HepG2 (cell line): ENCODE measurements at regions not wholly inside any gene's neighbourhood (a gene's known extent, or its start where the extent isn't known, plus 50 kb on each side); places are given as distances from the start of the nearest gene placed in this dataset.

Experiments
- ATAC-seq: fragments of 200-7000 bp; cut with Tn5 transposase; 3 replicates; pipeline ENCODE4 v1.9.1; 2020; ENCODE audit warnings: mild to moderate bottlenecking, moderate library complexity
- BruUV-seq: library from RNA; stranded (reverse); fragments of 400-500 nt; replicated peaks from 2 replicates; lab custom pipeline; 2021; lab: Mats Ljungman, UMichigan
- CTCF ChIA-PET: fragments of 300-600 bp; formaldehyde crosslinking; extraction: SDS; loops from one replicate; lab custom pipeline; 2021; ENCODE audit warnings: low total read pairs, inconsistent platforms, low intra/inter-chr PET ratio; lab: Yijun Ruan, JAX
- POLR2A ChIA-PET: fragments of 350-600 bp; sonication (Branson Sonifier 250); formaldehyde crosslinking; loops from one replicate; lab custom pipeline; 2020; ENCODE audit warnings: antibody characterized with exemption, inconsistent platforms; lab: Yijun Ruan, JAX
- DNase-seq: peaks from one replicate; pipeline ENCODE4 v3.0.0-alpha.2; 2015; ENCODE audit warnings: low spot score
- FAIRE-seq: peaks from 3 replicates; lab custom pipeline; 2011; peaks lifted over from hg19 to GRCh38; lab: Jason Lieb, UNC
- H2AFZ ChIP-seq: one replicate; pipeline ENCODE4 v1.6.1; 2011; ENCODE audit warnings: low read length, inconsistent platforms
- H3K27ac ChIP-seq: fragments of 300-600 bp; 3 replicates; pipeline ENCODE4 v1.8.0; 2011; ENCODE audit warnings: mixed run types, mild to moderate bottlenecking, mixed read lengths, low read length, inconsistent platforms; ENCODE audit not compliant: insufficient read depth; ENCODE audit errors: extremely low read length
- H3K27me3 ChIP-seq, 2 experiments: fragments of 200-600 bp in 1 of 2; 2 replicates in 1 of 2; 3 replicates in 1 of 2; pipeline versions ENCODE4 v1.6.0 to v1.8.0; 2011; ENCODE audit warnings: low read length in 2 of 2, mild to moderate bottlenecking in 2 of 2, moderate library complexity in 2 of 2, inconsistent platforms in 1 of 2; ENCODE audit not compliant: insufficient read depth in 2 of 2, control insufficient read depth in 1 of 2
- H3K36me3 ChIP-seq, 2 experiments: fragments of 200-600 bp in 1 of 2; replicated peaks in 1 of 2; 2 replicates in 1 of 2; 3 replicates in 1 of 2; pipeline versions ENCODE4 v1.5.1 to v1.8.0; 2011; ENCODE audit warnings: low read length in 2 of 2, inconsistent platforms in 1 of 2; ENCODE audit not compliant: insufficient read depth in 2 of 2, control insufficient read depth in 1 of 2
- H3K4me1 ChIP-seq: 2 replicates; pipeline ENCODE4 v1.5.1; 2012; ENCODE audit warnings: low read length, inconsistent platforms; ENCODE audit not compliant: insufficient read depth
- H3K4me2 ChIP-seq: 2 replicates; pipeline ENCODE4 v1.6.0; 2011; ENCODE audit warnings: low read depth, low read length, inconsistent platforms
- H3K4me3 ChIP-seq, 3 experiments: fragments of 200-600 bp in 1 of 3; sonication (generic), shearing (Covaris generic) in 1 of 3; replicated peaks in 1 of 3; 2 replicates each; pipeline ENCODE4 v1.5.1; 2011 to 2016; ENCODE audit warnings: low read length in 3 of 3, inconsistent platforms in 2 of 3, low read depth in 2 of 3, mild to moderate bottlenecking in 2 of 3, control low read depth in 1 of 3, mixed read lengths in 1 of 3; ENCODE audit not compliant: insufficient read depth in 1 of 3
- H3K79me2 ChIP-seq: one replicate; pipeline ENCODE4 v1.6.1; 2011; ENCODE audit warnings: low read length, inconsistent platforms; ENCODE audit not compliant: insufficient read depth
- H3K9ac ChIP-seq: 2 replicates; pipeline ENCODE4 v1.6.0; 2011; ENCODE audit warnings: mild to moderate bottlenecking, low read depth, low read length, inconsistent platforms; ENCODE audit not compliant: insufficient read depth
- H3K9me3 ChIP-seq: 2 replicates; pipeline ENCODE4 v1.5.1; 2012; ENCODE audit warnings: mild to moderate bottlenecking, low read length
- H4K20me1 ChIP-seq: 2 replicates; pipeline ENCODE4 v1.6.0; 2011; ENCODE audit warnings: inconsistent platforms, mild to moderate bottlenecking, low read length, moderate library complexity; ENCODE audit not compliant: insufficient read depth
- CBX5 ChIP-seq: sonication (generic); formaldehyde crosslinking; IDR thresholded peaks from 2 replicates; pipeline ENCODE4 v1.4.0; 2020; ENCODE audit warnings: missing genetic modification reagents, borderline replicate concordance
- DNMT1 ChIP-seq: sonication (generic); formaldehyde crosslinking; IDR thresholded peaks from 2 replicates; pipeline ENCODE4 v1.5.1; 2020; ENCODE audit warnings: mild to moderate bottlenecking, missing genetic modification reagents
- ERF ChIP-seq: IDR thresholded peaks from 2 replicates; pipeline ENCODE4 v1.6.1; 2018; ENCODE audit warnings: missing biosample characterization, missing genetic modification reagents
- HMGA1 ChIP-seq: sonication (generic); formaldehyde crosslinking; conservative IDR thresholded peaks from 2 replicates; pipeline ENCODE4 v1.4.0; 2020; ENCODE audit warnings: missing genetic modification reagents
- MED8 ChIP-seq: sonication (generic); formaldehyde crosslinking; IDR thresholded peaks from 2 replicates; pipeline ENCODE4 v1.8.1; 2023; ENCODE audit warnings: mild to moderate bottlenecking, missing genetic modification reagents; ENCODE audit not compliant: insufficient replicate concordance
- PHF8 ChIP-seq: sonication (generic); formaldehyde crosslinking; IDR thresholded peaks from 2 replicates; pipeline ENCODE4 v1.5.0; 2020; ENCODE audit warnings: missing genetic modification reagents
- PPARG ChIP-seq: conservative IDR thresholded peaks from 2 replicates; pipeline ENCODE4 v1.6.1; 2016; ENCODE audit warnings: missing biosample characterization, missing genetic modification reagents
- SIX1 ChIP-seq: sonication (generic); formaldehyde crosslinking; IDR thresholded peaks from 2 replicates; pipeline ENCODE4 v1.4.0; 2020; ENCODE audit warnings: missing genetic modification reagents, borderline replicate concordance
- ZFP1 ChIP-seq: IDR thresholded peaks from 2 replicates; pipeline ENCODE4 v1.6.1; 2016
- ZNF235 ChIP-seq: sonication (generic); formaldehyde crosslinking; IDR thresholded peaks from 2 replicates; pipeline ENCODE4 v1.8.1; 2023; ENCODE audit warnings: mild to moderate bottlenecking, missing genetic modification reagents, borderline replicate concordance
- ZNF331 ChIP-seq: sonication (generic); formaldehyde crosslinking; IDR thresholded peaks from 2 replicates; pipeline ENCODE4 v1.4.0; 2020; ENCODE audit warnings: missing genetic modification reagents
- ZNF33B ChIP-seq: sonication (generic); formaldehyde crosslinking; IDR thresholded peaks from 2 replicates; pipeline ENCODE4 v1.5.1; 2020; ENCODE audit warnings: mild to moderate bottlenecking, missing genetic modification reagents
- ZNF468 ChIP-seq: sonication (generic); formaldehyde crosslinking; IDR thresholded peaks from 2 replicates; pipeline ENCODE4 v1.8.0; 2022; ENCODE audit warnings: mild to moderate bottlenecking, moderate library complexity, missing genetic modification reagents
- ZNF567 ChIP-seq: sonication (generic); formaldehyde crosslinking; IDR thresholded peaks from 2 replicates; pipeline ENCODE4 v1.8.1; 2023; ENCODE audit warnings: mild to moderate bottlenecking, missing genetic modification reagents, borderline replicate concordance
- WGBS: methylation state at CpG from one replicate; pipeline ENCODE4 v1.1.6; 2017; ENCODE audit warnings: low lambda C conversion rate; 5-methylcytosine and 5-hydroxymethylcytosine counted together
- in situ Hi-C: cut with HindIII; loops from 2 replicates; pipeline ENCODE4 v1.10.0; 2017; ENCODE audit warnings: low pct_unique_long_range_greater_than_20kb; ENCODE audit not compliant: extremely low pct_ligation_motif_present
- intact Hi-C: fragments of 100-400 bp; cut with micrococcal nuclease; formaldehyde crosslinking; loops from one replicate; pipeline ENCODE4 v1.10.0; 2022; ENCODE audit not compliant: unreplicated experiment
- TF ChIP-seq, protein P1 (sequence below): IDR thresholded peaks from 2 replicates; pipeline ENCODE4 v1.6.1; 2016; ENCODE audit warnings: mild to moderate bottlenecking
- TF ChIP-seq, protein P2 (sequence below): sonication (generic); formaldehyde crosslinking; conservative IDR thresholded peaks from 2 replicates; pipeline ENCODE4 v1.5.0; 2020; ENCODE audit warnings: missing genetic modification reagents

DNA sequence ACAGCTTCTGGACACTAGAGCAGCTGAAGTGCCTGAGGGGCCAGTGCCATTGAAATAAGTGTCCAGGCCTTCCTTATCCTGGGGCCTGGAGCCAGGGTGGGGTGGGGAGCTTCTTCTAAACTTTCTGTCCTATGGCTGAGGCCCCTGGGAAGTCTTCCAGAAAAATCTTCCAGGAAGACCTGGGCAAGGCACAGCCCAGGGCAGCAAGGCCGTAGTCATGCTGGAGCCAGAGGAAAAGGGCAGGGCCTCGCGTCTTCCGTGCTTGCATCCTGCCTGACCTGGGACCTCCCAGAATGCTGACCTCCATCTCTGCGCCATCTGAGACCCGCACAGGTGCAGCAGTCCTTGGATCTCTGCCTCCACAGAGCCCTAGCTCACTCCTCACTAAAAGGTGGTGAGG is 96.7 kb upstream of the SLC44A3 start:
- Histone ChIP-seq H4K20me1 (no peaks in the 10 kb centered on the region), H3K9me3 (no peaks in the 10 kb centered on the region), H3K9ac (no peak overlapping the region), H3K27ac (no peak overlapping the region), H3K27me3 (no peaks in the 10 kb centered on the region), H3K79me2 (no peaks in the 10 kb centered on the region), H3K4me1 (peaks cover 29% of the 10 kb centered on the region), H3K4me3 (no peak overlapping the region), H2AFZ (no peak overlapping the region), H3K4me2 (no peak overlapping the region), H3K36me3 (no peaks in the 10 kb centered on the region)
- CTCF ChIA-PET: no interaction called here
- in situ Hi-C loops (no loop called here), intact Hi-C loops (no loop called here)
- no peak for DNase-seq
- ATAC-seq: no peak; the same call in 2 of the 3 replicates
- TF ChIP-seq, protein P1, sequence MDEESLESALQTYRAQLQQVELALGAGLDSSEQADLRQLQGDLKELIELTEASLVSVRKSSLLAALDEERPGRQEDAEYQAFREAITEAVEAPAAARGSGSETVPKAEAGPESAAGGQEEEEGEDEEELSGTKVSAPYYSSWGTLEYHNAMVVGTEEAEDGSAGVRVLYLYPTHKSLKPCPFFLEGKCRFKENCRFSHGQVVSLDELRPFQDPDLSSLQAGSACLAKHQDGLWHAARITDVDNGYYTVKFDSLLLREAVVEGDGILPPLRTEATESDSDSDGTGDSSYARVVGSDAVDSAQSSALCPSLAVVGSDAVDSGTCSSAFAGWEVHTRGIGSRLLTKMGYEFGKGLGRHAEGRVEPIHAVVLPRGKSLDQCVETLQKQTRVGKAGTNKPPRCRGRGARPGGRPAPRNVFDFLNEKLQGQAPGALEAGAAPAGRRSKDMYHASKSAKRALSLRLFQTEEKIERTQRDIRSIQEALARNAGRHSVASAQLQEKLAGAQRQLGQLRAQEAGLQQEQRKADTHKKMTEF (CRISPR knock-in tag): no peak
- TF ChIP-seq CBX5 (CRISPR knock-in tag) (no peak), ZNF468 (CRISPR knock-in tag) (no peak), ZNF567 (CRISPR knock-in tag) (no peak), DNMT1 (CRISPR knock-in tag) (no peak), ZNF331 (no peak), ZNF33B (CRISPR knock-in tag) (no peak), HMGA1 (CRISPR knock-in tag) (no peak), ERF (CRISPR knock-in tag) (no peak), PPARG (no peak), ZFP1 (CRISPR knock-in tag) (no peak), SIX1 (CRISPR knock-in tag) (no peak), PHF8 (CRISPR knock-in tag) (no peak), ZNF235 (CRISPR knock-in tag) (no peak), MED8 (CRISPR knock-in tag) (no peak)
- TF ChIP-seq, protein P2, sequence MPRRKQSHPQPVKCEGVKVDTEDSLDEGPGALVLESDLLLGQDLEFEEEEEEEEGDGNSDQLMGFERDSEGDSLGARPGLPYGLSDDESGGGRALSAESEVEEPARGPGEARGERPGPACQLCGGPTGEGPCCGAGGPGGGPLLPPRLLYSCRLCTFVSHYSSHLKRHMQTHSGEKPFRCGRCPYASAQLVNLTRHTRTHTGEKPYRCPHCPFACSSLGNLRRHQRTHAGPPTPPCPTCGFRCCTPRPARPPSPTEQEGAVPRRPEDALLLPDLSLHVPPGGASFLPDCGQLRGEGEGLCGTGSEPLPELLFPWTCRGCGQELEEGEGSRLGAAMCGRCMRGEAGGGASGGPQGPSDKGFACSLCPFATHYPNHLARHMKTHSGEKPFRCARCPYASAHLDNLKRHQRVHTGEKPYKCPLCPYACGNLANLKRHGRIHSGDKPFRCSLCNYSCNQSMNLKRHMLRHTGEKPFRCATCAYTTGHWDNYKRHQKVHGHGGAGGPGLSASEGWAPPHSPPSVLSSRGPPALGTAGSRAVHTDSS (CRISPR knock-in tag): no peak
- FAIRE-seq: no peak
- POLR2A ChIA-PET: no interaction called here
- 97% methylated on average over 5 of the region's 6 CpGs for whole genome bisulfite sequencing
- BruUV-seq: no TSS peak
